ENCODE measurements at regions not wholly inside any gene's neighbourhood (a gene's known extent, or its start where the extent isn't known, plus 50 kb on each side); places are given as distances from the start of the nearest gene placed in this dataset.
"Not testable (repeated sequence)": the region's sequence is repeated elsewhere in the genome, so short reads cannot be mapped to it uniquely, and the experiment has no call there.

DNA sequence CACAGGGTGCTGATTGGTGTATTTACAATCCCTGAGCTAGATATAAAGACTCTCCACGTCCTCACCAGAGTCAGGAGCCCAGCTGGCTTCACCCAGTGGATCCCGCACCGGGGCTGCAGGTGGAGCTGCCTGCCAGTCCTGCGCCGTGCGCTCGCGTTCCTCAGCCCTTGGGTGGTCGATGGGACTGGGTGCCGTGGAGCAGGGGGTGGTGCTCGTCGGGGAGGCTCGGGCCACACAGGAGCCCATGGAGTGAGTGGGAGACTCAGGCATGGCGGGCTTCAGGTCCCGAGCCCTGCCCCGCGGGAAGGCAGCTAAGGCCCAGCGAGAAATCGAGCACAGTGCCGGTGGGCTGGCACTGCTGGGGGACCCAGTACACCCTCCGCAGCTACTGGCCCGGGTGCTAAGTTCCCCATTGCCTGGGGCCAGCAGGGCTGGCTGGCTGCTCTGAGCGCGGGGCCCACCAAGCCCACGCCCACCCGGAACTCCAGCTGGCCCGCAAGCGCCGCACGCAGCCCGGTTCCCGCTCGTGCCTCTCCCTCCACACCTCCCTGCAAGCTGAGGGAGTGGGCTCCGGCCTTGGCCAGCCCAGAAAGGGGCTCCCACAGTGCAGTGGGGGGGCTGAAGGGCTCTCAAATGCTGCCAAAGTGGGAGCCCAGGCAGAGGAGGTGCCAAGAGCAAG is 66.2 kb downstream of the MAP10 start:
- TF ChIP-seq, protein P1, sequence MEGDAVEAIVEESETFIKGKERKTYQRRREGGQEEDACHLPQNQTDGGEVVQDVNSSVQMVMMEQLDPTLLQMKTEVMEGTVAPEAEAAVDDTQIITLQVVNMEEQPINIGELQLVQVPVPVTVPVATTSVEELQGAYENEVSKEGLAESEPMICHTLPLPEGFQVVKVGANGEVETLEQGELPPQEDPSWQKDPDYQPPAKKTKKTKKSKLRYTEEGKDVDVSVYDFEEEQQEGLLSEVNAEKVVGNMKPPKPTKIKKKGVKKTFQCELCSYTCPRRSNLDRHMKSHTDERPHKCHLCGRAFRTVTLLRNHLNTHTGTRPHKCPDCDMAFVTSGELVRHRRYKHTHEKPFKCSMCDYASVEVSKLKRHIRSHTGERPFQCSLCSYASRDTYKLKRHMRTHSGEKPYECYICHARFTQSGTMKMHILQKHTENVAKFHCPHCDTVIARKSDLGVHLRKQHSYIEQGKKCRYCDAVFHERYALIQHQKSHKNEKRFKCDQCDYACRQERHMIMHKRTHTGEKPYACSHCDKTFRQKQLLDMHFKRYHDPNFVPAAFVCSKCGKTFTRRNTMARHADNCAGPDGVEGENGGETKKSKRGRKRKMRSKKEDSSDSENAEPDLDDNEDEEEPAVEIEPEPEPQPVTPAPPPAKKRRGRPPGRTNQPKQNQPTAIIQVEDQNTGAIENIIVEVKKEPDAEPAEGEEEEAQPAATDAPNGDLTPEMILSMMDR (IDR thresholded peaks at IDR 0.05): not testable (repeated sequence)
- TF ChIP-seq EP300 (IDR thresholded peaks at IDR 0.05): not testable (repeated sequence)
